AML-193 (cell line): ENCODE measurements at regions not wholly inside any gene's neighbourhood (a gene's known extent, or its start where the extent isn't known, plus 50 kb on each side); places are given as distances from the start of the nearest gene placed in this dataset.

Experiments
- DNase-seq, 2 experiments: peaks; one replicate each; lab custom pipeline; 2025; lab: John Stamatoyannopoulos, UW

- no peak for DNase-seq
Measured at GRCh38 chr13:95447814-95448213, 104.7 kb upstream of the CLDN10 start.

DNA sequence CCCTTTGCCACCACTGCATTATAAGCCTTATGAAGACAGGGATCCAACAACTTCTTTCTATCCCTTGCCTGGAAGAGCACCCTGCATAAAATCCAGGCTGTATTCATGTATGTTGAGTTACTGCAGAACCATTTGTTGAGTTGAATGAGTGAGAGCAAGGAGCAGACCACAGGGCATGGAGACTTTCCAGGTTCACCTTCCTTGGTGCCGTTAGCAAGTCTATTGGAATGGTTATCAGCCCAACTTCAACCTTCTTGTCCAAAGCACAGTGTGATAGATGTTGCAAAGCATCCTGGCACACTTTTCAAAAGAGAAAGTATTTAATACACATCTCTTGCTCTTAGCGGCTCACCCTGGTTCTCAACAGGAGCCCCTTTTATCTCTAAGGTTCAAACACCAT, 100.9 kb upstream of the CLDN10 start:
- DNase-seq: no peak

DNA sequence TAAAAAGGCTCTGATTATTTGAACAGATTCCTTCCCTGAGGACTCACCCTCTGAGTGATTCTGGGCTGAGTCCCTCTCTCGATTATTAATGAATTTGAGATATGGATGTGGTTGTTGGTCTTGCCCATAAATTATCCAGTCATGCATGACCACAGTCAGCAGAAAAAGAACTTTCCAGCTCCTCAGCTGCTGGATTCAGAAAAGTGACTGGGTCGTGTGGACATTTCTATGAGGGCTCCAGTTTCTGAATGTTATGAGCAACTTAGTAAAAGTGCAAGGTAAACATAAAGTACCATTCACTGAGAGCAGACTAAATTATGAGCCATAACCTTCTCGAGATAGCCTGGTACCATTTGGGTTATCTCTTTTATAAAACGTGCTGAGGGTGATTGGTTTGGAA, 100.1 kb upstream of the CLDN10 start:
- DNase-seq: no peak

DNA sequence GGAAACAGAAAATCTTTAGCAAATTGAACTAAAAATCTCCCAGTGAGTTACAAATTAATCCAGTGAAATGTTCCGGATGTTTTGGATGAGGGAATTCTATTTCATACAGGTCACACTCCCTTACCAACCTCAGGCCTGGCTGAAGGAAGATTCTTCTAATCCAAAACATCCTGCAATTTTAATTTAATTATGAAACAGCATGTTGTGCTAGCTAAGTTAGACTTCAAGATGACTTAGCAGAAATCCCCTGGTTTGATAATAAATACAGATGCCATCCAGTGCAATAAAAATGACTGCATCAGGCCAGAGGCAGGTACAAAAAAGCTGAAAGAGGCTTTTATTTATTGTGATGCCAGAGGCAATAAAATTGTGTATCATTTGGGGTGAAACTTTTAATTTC, 96.7 kb upstream of the CLDN10 start:
- no peak for DNase-seq

GRCh38 chr13:95456815-95457214, 95.7 kb upstream of the CLDN10 start:
- DNase-seq: no peak

DNA sequence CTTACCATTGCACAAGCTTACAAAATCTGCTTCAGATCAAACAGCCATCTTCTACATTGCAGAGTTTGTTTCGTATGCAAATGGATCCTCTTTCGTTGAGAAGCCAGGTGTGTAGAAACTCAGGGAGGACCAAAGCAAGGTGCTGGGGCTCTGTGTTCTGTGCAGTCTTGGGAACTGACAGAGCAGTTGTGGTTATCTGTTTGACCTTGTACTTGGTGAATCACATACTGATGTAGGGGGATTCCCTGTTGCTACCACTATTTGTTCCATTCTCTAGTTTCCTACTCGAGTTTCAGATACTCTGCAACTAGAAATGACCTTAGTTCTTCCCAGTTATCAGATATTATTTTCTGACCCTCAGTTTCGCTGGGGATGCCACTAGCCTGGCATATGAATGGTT, 95.2 kb upstream of the CLDN10 start:
- DNase-seq: no peak

GRCh38 chr13:95462801-95463200, 89.7 kb upstream of the CLDN10 start:
- no peak for DNase-seq

DNA sequence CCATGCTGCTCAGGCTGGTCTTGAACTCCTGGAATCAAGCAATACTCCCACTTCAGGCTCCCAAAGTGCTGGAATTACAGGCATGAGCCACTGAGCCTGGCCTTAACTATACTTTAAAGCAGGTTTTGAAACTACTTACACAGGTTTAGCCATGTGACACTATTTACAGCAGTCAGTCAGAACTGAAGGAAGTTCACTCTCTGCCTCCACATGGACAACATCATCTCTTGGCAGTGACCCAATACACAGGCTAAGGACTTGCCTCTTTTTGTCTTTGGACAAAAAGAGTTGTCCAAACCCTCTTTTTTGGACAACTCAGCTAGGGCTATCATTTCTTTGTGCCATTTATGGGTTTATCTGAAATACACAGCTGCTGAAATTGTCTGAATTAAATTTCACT, 89.0 kb upstream of the CLDN10 start:
- no peak for DNase-seq

GRCh38 chr13:95470574-95471366, 81.8 kb upstream of the CLDN10 start:
- no peak for DNase-seq

DNA sequence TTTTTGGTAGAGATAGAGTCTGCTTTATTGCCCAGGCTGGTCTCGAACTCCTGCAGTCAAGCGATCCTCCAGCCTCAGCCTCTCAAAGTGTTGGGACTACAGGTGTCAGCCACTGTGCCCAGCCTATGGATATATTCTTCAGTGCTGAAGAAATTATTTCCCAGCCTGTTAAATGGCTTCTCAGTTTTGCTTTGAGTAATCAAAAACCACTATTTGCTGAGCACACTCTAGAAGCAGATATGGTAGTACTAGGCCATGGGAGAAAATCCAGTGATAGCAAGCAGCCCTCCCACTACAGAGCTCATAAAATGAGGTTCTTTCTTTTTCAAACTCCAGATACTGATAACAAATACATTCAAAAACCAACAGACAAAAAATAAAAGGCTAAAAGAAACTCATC, 80.6 kb upstream of the CLDN10 start:
- DNase-seq: no peak

- DNase-seq: no peak
Measured at GRCh38 chr13:95474992-95475391, 77.5 kb upstream of the CLDN10 start.

- DNase-seq: no peak
Measured at GRCh38 chr13:95477187-95477586, 75.3 kb upstream of the CLDN10 start.

- DNase-seq: peak in 1 of 2 experiments; percentile 17
Measured at GRCh38 chr13:95479731-95480130, 72.8 kb upstream of the CLDN10 start.

- DNase-seq: peak; percentile 65 to 74
Measured at GRCh38 chr13:95480131-95480545, 72.4 kb upstream of the CLDN10 start.

DNA sequence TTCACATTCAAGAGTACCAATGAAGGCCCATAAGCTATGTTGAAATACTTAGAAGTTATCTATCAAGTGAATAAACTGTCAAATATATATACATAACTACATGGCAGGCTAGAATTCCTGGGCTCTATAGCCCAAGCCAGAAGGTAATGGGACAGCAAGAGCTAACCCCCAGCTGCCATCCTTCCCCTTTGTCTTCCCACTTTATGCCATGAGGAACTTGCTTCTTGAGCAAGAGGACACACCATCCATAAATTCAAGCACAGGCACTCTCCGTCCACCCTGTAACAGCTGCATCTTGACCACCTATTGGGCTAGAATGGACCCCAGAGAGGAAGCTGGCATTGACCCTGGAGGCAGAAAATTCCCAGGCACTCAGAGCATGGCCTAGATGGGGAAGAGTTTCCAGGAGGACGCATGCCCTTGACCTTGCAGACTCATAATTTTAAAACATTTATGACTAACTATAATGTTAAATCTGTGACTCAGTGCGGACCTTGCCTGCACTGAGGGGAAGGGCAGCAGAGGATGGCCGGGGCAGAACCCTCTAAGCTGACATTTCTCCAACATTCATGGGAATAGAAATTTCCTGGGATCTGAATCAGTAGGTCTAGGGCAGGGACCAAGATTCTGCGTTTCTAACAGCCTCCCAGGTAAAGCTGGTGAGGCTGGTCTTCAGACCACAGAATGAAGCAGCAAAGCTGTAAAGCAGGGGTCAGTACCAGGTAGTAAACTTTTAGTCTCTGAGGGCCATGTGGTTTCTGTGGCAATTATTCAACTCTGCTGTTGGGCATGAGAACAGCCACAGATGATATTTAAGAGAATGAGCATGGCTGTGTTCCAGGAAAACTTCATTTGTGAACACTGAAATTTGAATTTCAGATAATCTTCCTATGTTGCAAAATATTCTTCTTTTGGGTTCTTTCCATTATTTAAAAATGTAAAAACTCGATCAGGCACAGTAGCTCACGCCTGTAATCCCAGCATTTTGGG, 71.4 kb upstream of the CLDN10 start:
- DNase-seq: no peak

GRCh38 chr13:95484052-95484451, 68.5 kb upstream of the CLDN10 start:
- no peak for DNase-seq

DNA sequence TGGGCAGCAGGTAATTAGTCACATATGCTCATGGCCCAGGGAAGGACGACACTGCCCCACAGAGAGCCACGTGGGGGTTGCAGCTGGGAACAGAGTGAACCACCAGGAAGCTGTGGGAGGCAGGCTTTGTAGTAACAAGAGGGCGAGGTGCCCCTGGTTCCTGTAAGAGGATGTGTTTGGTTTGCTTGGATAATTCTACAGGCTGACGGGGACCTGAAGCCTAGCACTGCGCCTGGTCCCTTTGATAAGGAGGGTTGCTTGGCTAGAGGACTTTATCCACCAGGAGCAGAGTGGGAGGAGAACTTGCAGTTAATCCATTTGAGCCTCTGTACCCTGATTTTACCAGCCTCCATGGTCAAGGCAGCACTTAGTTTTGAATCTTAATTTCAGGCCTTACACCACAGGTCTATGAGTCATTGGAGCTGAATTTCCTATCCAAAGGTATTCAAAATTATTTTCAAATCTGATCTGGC, 67.4 kb upstream of the CLDN10 start:
- DNase-seq: no peak

GRCh38 chr13:95485518-95486144, 66.9 kb upstream of the CLDN10 start:
- no peak for DNase-seq

DNA sequence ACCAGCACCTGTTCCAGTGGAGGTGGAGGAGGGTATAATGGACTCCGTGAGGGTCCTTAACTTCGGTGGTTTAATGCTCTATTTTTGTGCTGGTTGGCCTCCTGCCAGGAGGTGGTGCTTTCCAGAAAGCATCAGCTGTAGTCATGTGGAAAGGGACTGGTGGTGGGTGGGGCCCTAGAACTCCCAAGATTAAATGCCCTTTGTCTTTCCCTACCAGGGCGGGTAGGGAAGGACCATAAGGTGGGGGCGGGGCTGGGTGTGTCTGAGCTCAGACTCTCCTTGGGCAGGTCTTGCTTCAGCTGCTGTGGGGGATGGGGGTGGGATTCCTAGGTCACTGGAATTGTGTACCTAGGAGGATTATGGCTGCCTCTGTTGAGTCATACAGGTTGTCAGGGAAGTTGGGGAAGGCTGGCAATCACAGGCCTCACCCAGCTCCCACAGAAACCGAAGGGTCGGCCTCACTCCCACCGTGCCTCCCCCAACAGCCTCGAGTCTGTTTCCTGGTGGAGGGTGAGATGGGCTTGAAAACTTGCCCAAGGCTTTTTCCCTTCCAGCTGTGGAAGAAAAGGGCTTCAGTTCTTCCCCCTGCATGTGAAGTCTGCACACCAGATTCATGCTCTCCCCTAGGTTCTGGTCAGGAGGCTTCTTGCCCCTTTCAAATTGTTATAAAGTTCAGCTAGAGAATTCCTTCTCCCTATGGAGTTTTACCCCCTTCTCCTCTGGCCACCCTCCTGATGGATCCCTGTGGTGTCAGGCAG, 60.3 kb upstream of the CLDN10 start:
- no peak for DNase-seq

DNA sequence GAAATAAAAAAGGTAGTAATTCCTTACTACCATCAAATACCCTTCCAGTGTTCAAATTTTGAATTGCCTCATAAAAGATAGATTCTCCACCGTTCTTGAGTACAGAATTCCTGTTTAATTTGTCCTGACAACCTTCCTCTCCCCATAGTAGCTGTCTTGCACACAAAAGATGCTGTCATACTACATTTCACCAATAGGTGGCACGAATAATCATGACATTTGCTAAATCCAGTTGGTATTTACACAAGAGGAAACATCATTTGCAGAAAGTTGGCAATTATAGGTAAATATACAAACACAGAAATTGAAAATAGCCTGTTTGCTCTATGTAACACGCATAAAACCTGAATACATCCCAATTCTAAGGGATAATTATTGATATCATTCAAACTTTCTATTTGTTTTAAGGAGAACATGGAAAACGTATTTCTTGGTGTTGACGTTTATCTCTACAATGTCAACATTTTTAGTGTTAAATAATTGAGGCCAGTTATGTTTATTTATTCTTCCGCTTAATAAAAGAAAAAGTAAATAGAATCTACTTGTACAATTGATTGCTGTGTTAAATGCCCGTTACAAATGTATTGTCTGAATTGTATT, 58.3 kb upstream of the CLDN10 start:
- DNase-seq: peak; percentile 55 to 64

DNA sequence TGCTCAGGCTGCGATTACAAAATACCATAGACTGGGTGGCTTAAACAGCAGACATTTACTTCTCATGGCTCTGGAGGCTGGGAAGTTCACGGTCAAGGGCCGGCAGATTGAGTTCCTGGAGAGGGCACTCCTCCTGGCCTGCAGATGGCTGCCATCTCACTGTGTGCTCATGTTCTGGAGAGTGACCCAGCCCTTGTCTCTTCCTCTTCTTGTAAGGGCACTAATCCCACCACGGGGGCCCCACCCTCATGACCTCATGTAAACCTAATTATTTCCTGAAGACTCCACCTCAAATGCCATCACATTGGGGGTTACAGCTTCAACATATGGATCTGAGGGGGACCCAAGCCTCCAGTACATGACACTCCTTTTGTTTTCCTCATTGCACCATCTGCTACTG, 56.0 kb upstream of the CLDN10 start:
- no peak for DNase-seq
